IPS DF 4.7 (cell line): ENCODE measurements at regions not wholly inside any gene's neighbourhood (a gene's known extent, or its start where the extent isn't known, plus 50 kb on each side); places are given as distances from the start of the nearest gene placed in this dataset.

Source experiments
- DNase-seq: peaks from one replicate; pipeline ENCODE4 v3.0.0-alpha.2; 2013; ENCODE audit warnings: low spot score; ENCODE audit errors: extremely low read depth

GRCh38 chr3:31331278-31331677 lies 201.4 kb upstream of the STT3B start:
- DNase-seq = no peak

- DNase-seq = no peak
Observed at GRCh38 chr3:31341130-31341529, 191.6 kb upstream of the STT3B start.

GRCh38 chr3:31343075-31343474 lies 189.7 kb upstream of the STT3B start:
- no peak for DNase-seq

GRCh38 chr3:31345581-31345980 lies 187.1 kb upstream of the STT3B start:
- no peak for DNase-seq

GRCh38 chr3:31346542-31346979 lies 186.2 kb upstream of the STT3B start:
- DNase-seq = no peak

- DNase-seq = no peak
Observed at GRCh38 chr3:31349001-31349748, 183.6 kb upstream of the STT3B start.

- DNase-seq = no peak
Observed at GRCh38 chr3:31350307-31350706, 182.4 kb upstream of the STT3B start.

- DNase-seq = no peak
Observed at GRCh38 chr3:31352331-31352730, 180.4 kb upstream of the STT3B start.

- DNase-seq = no peak
Observed at GRCh38 chr3:31353166-31353565, 179.6 kb upstream of the STT3B start.

- no peak for DNase-seq
Observed at GRCh38 chr3:31354373-31354772, 178.4 kb upstream of the STT3B start.

GRCh38 chr3:31355807-31356206 lies 176.9 kb upstream of the STT3B start:
- DNase-seq = no peak

- no peak for DNase-seq
Observed at GRCh38 chr3:31356941-31357340, 175.8 kb upstream of the STT3B start.

GRCh38 chr3:31357451-31357850 lies 175.3 kb upstream of the STT3B start:
- no peak for DNase-seq

- DNase-seq = no peak
Observed at GRCh38 chr3:31358473-31359070, 174.2 kb upstream of the STT3B start.

GRCh38 chr3:31361371-31362273 lies 171.1 kb upstream of the STT3B start:
- no peak for DNase-seq

- no peak for DNase-seq
Observed at GRCh38 chr3:31364188-31364587, 168.5 kb upstream of the STT3B start.

- DNase-seq = no peak
Observed at GRCh38 chr3:31364711-31365110, 168.0 kb upstream of the STT3B start.

GRCh38 chr3:31367518-31367917 lies 165.2 kb upstream of the STT3B start:
- DNase-seq = no peak

- no peak for DNase-seq
Observed at GRCh38 chr3:31369637-31370379, 162.9 kb upstream of the STT3B start.

GRCh38 chr3:31370380-31370666 lies 162.4 kb upstream of the STT3B start:
- no peak for DNase-seq

GRCh38 chr3:31370681-31371080 lies 162.0 kb upstream of the STT3B start:
- DNase-seq = no peak
